Heart left ventricle (tissue), 16 donors: ENCODE measurements at regions not wholly inside any gene's neighbourhood (a gene's known extent, or its start where the extent isn't known, plus 50 kb on each side); places are given as distances from the start of the nearest gene placed in this dataset.

ENCODE experiments used
- ATAC-seq, 4 donors: fragments of 200-7000 bp; cut with Tn5 transposase; one replicate each; pipeline ENCODE4 v1.9.1; 2020 to 2022; ENCODE audit warnings: moderate library complexity in 4 of 4, mild to moderate bottlenecking in 3 of 4, moderate number of reproducible peaks in 1 of 4
- DNase-seq, 5 donors: peaks; one replicate each; pipeline ENCODE4 v3.0.0-alpha.2; 2020
- H3K27ac ChIP-seq, 12 donors: fragments of 200-600 bp; sonication (generic) in 4 of 12; one replicate each; pipeline versions ENCODE4 v1.5.0 to v1.8.0; 2016 to 2022; ENCODE audit warnings: mild to moderate bottlenecking in 2 of 12
- H3K27me3 ChIP-seq, 9 donors: fragments of 200-600 bp; sonication (generic) in 2 of 9; one replicate each; pipeline versions ENCODE4 v1.5.1 to v1.8.0; 2016 to 2022; ENCODE audit warnings: mild to moderate bottlenecking in 3 of 9
- H3K36me3 ChIP-seq, 9 donors: fragments of 200-600 bp; sonication (generic) in 2 of 9; one replicate each; pipeline versions ENCODE4 v1.5.0 to v1.8.0; 2018 to 2022; ENCODE audit warnings: mild to moderate bottlenecking in 2 of 9
- H3K4me1 ChIP-seq, 12 donors: fragments of 200-600 bp; sonication (generic) in 4 of 12; one replicate each; pipeline versions ENCODE4 v1.5.0 to v1.8.0; 2016 to 2022; ENCODE audit warnings: mild to moderate bottlenecking in 3 of 12
- H3K4me3 ChIP-seq, 12 donors: fragments of 200-600 bp; sonication (generic) in 4 of 12; one replicate each; pipeline versions ENCODE4 v1.5.0 to v1.8.0; 2017 to 2022; ENCODE audit warnings: mild to moderate bottlenecking in 9 of 12, moderate library complexity in 4 of 12
- H3K9me3 ChIP-seq, 12 donors: fragments of 200-600 bp; sonication (generic) in 4 of 12; one replicate each; pipeline versions ENCODE4 v1.5.0 to v1.8.0; 2016 to 2022; ENCODE audit warnings: mild to moderate bottlenecking in 1 of 12
- CTCF ChIP-seq, 12 donors: fragments of 200-600 bp; sonication (generic) in 4 of 12; IDR thresholded peaks; one replicate each; pipeline versions ENCODE4 v1.5.0 to v1.8.0; 2018 to 2022; ENCODE audit warnings: antibody characterized with exemption in 12 of 12, mild to moderate bottlenecking in 5 of 12
- POLR2A ChIP-seq, 2 donors: fragments of 450-650 bp; IDR thresholded peaks; one replicate each; pipeline ENCODE4 v1.6.1; 2017; ENCODE audit warnings: antibody characterized with exemption in 2 of 2, mild to moderate bottlenecking in 2 of 2, moderate library complexity in 2 of 2
- WGBS, 4 donors: extraction: QIAGEN DNeasy Blood & Tissue Kit in 2 of 4; methylation state at CpG; one replicate each; pipeline versions ENCODE4 v1.1.5 to v1.1.7; 2013 to 2018; 5-methylcytosine and 5-hydroxymethylcytosine counted together
- intact Hi-C, 10 donors: fragments of 100-400 bp; cut with DNase I; formaldehyde crosslinking; loops; one replicate each; pipeline versions ENCODE4 v1.11.1 to v1.14.2; 2022
- donor health status: ischemic (EF 13 %, LVEDD 7.1; RV severe dilation, severe dysfunction).
- donor health status: healthy with polysubstance abuse.
- donor health status: DM: no; HTN: yes; CAD: no.
- donor health status: DM: no; HTN: no; CAD: no.
- donor health status: ischemic (EF 25% LVEDD 6.9; RV normal size, moderate dysfunction).
- donor health status: ischemic (EF 25% LVEDD 5.7; RV mildly dilated, moderate dysfunction).
- donor health status: healthy.
- donor health status: DM: yes; HTN: yes; CAD: no.
- donor health status: ischemic (EF 35%, LVEDD 5.7; RV mildly dilated, moderate dysfunction).
- donor health status: nonischemic (EF 11% LVEDD 7.7; RV severe dilation, severe dysfunction).
- donor health status: DM: yes; HTN: yes; CAD: no.
- donor health status: PGD.
- donor health status: ischemic (EF 29% LVEDD 5.4; RV normal size, mild dysfunction).
- donor health status: nonischemic (EF 23%, LVEDD 6.1; RV moderate dilation, normal function).

DNA sequence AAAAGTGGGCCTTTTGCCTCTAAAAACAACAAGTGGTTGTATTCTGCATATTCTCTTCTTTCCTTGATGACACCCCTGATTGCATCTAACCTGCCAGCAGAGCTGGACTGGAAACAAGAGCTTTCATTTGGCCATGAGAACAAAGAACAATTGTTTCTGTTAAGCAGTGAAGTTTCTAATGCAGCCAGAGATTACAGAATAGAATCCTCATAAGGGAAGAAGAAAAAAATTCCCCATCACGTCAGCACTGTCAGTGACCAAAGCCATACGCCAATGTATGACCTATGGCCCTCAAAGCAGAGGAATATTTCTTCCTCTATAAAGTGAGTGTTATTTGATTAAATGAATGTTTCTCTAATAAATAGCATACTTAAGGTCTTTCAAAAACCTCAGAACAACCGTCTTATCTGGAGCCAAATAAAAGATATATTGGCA lies 529.1 kb upstream of the INTU start:
- intact Hi-C loops, result no loop called here
- WGBS, 4 donors, result 53 to 64% (median 60%) methylated on average over 3 of the region's 3 CpGs
- Histone ChIP-seq H3K4me1 (no peaks in the 10 kb centered on the region), H3K27ac (no peak overlapping the region), H3K27me3 (no peaks in the 10 kb centered on the region), H3K9me3 (peaks cover 0 to 24% (median 6%) of the 10 kb centered on the region in 12 donors), H3K36me3 (no peaks in the 10 kb centered on the region), H3K4me3 (no peak overlapping the region)
- no peak for DNase-seq
- no peak for ATAC-seq
- TF ChIP-seq POLR2A (IDR thresholded peaks at IDR 0.05) (no peak), CTCF (IDR thresholded peaks at IDR 0.05) (no peak)

- Histone ChIP-seq H3K4me3 (no peak overlapping the region), H3K27ac (no peak overlapping the region), H3K36me3 (no peaks in the 10 kb centered on the region), H3K9me3 (peaks cover 0 to 28% (median 3%) of the 10 kb centered on the region in 12 donors), H3K27me3 (no peaks in the 10 kb centered on the region), H3K4me1 (no peaks in the 10 kb centered on the region)
- intact Hi-C loops, result no loop called here
- ATAC-seq (no peak), DNase-seq (no peak)
- TF ChIP-seq POLR2A (IDR thresholded peaks at IDR 0.05), result no peak
Measured at GRCh38 chr4:127113844-127114362, 518.9 kb upstream of the INTU start.

- Histone ChIP-seq H3K36me3 (no peaks in the 10 kb centered on the region), H3K27ac (no peak overlapping the region), H3K27me3 (no peaks in the 10 kb centered on the region), H3K4me3 (no peak overlapping the region), H3K9me3 (no peaks in the 10 kb centered on the region), H3K4me1 (no peaks in the 10 kb centered on the region)
- ATAC-seq (no peak), DNase-seq (no peak)
- TF ChIP-seq CTCF (IDR thresholded peaks at IDR 0.05) (no peak), POLR2A (IDR thresholded peaks at IDR 0.05) (no peak)
- intact Hi-C loops, result no loop called here
- WGBS, 4 donors, result 75 to 84% (median 80%) methylated on average over 3 of the region's 3 CpGs
Measured at GRCh38 chr4:127118681-127119080, 514.1 kb upstream of the INTU start.

DNA sequence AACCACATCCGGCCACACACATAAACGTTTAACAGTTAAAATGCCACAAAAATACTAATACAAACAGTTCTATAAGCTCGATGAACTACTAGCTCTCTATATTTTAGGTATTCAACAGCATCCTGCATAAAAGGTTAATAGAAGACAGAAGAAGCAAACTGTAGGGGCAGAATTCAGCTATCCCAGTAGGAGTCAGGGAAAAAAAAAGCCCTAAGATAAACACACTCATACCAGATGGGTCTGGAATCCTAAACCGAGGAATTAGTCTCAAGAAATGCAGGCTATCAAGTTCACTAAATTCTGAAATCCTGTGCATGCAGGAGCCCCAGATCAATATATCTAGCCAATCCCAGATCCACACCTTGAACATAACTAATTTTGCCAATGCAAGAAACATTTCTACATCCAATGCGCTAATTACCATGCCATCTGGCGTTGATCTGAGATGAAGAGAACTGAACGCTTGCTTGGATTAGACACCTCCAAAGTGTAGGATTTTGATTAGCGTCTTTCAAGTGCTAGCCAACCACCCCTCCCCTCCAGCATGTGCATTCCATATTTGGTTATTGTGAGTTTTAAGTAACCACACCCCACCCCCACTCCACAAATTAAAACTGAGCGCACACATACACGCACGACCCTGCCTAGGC lies 512.2 kb upstream of the INTU start:
- 81 to 88% (median 84%) methylated on average over 11 of the region's 11 CpGs for WGBS, 4 donors
- no peak for DNase-seq
- ATAC-seq, result no peak
- intact Hi-C loops, result no loop called here
- H3K36me3 ChIP-seq, result no peaks in the 10 kb centered on the region
- no peaks in the 10 kb centered on the region for H3K9me3 ChIP-seq
- H3K4me3 ChIP-seq, result no peak overlapping the region
- TF ChIP-seq CTCF (IDR thresholded peaks at IDR 0.05) (no peak), POLR2A (IDR thresholded peaks at IDR 0.05) (no peak)
- H3K27me3 ChIP-seq, result no peaks in the 10 kb centered on the region
- no peaks in the 10 kb centered on the region for H3K4me1 ChIP-seq
- no peak overlapping the region for H3K27ac ChIP-seq

DNA sequence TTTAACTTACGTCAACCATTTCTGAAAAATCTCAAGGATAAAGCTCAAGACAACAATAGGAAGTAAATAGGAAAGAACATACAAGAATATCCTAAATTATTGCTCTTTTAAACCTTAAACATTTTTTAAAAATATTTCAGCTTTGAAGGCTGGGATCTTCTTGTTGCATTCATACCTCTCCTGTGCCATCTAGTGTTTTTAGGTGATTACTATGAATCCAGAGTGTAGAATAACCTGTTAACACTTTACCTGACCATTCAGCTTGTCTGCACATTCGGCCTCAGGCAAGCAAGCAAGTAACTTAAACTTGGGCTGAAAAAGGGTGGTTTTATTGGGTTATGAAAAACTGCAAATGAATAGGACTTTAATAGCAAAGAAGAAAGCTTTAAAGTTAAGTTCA lies 507.8 kb upstream of the INTU start:
- TF ChIP-seq CTCF (IDR thresholded peaks at IDR 0.05) (peak in 5 of 12 donors; percentile 16 to 30 (median 19)), POLR2A (IDR thresholded peaks at IDR 0.05) (no peak)
- H3K27ac ChIP-seq, result no peak overlapping the region
- WGBS, 4 donors, result 71 to 82% (median 76%) methylated on average over 2 of the region's 2 CpGs
- no peak for DNase-seq
- no peaks in the 10 kb centered on the region for H3K4me1 ChIP-seq
- no peaks in the 10 kb centered on the region for H3K36me3 ChIP-seq
- no peak overlapping the region for H3K4me3 ChIP-seq
- no peaks in the 10 kb centered on the region for H3K27me3 ChIP-seq
- no peaks in the 10 kb centered on the region for H3K9me3 ChIP-seq
- intact Hi-C loops, result no loop called here
- no peak for ATAC-seq
